ENCODE measurements at regions not wholly inside any gene's neighbourhood (a gene's known extent, or its start where the extent isn't known, plus 50 kb on each side); places are given as distances from the start of the nearest gene placed in this dataset.

DNA sequence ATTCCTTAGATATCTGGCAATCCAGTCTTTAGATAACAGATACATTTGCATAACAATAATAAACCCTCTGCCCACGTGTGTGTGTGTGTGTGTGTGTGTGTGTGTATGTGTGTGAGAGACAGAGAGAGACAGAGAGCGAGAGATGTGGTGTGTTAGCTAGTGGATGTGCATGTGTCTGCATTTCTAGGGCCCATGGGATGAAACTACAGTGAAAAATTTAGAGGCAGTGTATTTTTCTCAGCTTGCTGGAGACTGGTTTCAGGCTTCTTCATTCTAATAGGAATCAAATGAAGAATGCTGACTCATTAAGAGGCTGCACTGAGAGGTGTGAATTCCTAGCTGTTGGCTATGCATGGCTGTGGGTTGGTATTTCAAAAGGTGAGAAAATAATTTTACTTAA is 303.2 kb downstream of the LMX1A start:
- TF ChIP-seq, protein P1, sequence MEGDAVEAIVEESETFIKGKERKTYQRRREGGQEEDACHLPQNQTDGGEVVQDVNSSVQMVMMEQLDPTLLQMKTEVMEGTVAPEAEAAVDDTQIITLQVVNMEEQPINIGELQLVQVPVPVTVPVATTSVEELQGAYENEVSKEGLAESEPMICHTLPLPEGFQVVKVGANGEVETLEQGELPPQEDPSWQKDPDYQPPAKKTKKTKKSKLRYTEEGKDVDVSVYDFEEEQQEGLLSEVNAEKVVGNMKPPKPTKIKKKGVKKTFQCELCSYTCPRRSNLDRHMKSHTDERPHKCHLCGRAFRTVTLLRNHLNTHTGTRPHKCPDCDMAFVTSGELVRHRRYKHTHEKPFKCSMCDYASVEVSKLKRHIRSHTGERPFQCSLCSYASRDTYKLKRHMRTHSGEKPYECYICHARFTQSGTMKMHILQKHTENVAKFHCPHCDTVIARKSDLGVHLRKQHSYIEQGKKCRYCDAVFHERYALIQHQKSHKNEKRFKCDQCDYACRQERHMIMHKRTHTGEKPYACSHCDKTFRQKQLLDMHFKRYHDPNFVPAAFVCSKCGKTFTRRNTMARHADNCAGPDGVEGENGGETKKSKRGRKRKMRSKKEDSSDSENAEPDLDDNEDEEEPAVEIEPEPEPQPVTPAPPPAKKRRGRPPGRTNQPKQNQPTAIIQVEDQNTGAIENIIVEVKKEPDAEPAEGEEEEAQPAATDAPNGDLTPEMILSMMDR (IDR thresholded peaks at IDR 0.05), result no peak
- no peak for TF ChIP-seq POLR2A (IDR thresholded peaks at IDR 0.05)
